ENCODE measurements at regions not wholly inside any gene's neighbourhood (a gene's known extent, or its start where the extent isn't known, plus 50 kb on each side); places are given as distances from the start of the nearest gene placed in this dataset.
"Not testable (repeated sequence)": the region's sequence is repeated elsewhere in the genome, so short reads cannot be mapped to it uniquely, and the experiment has no call there.

DNA sequence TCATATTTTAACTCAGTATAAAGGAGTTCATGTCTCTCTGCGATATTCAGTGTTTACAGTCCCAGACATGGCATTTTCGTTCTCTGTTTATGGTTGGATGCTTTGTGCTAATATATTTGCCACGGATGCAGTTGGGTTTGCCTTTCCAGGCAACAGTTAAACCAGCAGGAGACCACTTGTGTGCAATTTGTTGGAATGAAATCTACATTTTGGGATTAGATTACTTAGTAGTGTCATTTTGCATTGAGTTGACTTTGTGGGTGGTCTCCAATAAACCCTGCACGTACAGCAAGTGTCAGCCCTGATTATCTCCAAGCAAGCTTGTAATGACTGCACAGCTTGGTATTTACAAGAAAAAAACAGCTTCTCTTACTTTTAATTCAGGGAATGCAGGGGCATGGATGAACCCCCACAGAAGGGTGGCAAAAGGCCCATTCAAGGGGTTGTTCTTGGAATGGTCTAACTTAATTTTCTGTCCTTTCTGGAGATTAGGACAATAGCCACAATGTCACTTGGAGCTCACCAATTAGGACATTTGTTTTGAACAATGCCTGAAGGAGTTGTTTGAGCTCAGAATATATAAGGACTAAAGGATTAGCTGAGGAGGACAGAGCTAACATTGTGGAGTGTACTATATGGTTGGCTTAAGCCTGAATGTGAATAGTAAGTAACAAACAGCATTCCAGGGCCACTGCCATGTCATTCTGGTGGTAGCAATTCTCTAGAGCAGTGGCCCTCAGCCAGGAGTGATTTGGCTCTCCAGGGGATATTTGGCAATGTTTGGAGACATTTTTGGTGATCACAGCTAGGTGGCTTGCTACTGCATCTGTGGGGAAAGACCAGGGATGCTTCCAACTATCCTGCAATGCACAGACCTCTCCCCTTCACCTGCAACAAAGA lies 121.5 kb downstream of the SLC4A3 start:
- Histone ChIP-seq H3K36me3 (ENCODE audit: control insufficient read depth, insufficient read depth, low read length) (no peaks in the 10 kb centered on the region), H3K27me3 (ENCODE audit: control insufficient read depth, insufficient read depth, low read length) (peaks cover 7% of the 10 kb centered on the region), H3K4me3 (ENCODE audit: low read depth, low read length) (no peak overlapping the region)
- DNase-seq (ENCODE audit: low read depth), result no peak
- TF ChIP-seq, protein P1, sequence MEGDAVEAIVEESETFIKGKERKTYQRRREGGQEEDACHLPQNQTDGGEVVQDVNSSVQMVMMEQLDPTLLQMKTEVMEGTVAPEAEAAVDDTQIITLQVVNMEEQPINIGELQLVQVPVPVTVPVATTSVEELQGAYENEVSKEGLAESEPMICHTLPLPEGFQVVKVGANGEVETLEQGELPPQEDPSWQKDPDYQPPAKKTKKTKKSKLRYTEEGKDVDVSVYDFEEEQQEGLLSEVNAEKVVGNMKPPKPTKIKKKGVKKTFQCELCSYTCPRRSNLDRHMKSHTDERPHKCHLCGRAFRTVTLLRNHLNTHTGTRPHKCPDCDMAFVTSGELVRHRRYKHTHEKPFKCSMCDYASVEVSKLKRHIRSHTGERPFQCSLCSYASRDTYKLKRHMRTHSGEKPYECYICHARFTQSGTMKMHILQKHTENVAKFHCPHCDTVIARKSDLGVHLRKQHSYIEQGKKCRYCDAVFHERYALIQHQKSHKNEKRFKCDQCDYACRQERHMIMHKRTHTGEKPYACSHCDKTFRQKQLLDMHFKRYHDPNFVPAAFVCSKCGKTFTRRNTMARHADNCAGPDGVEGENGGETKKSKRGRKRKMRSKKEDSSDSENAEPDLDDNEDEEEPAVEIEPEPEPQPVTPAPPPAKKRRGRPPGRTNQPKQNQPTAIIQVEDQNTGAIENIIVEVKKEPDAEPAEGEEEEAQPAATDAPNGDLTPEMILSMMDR (IDR thresholded peaks at IDR 0.05; ENCODE audit: insufficient read depth, low read length, poor library complexity, severe bottlenecking), result no peak

DNA sequence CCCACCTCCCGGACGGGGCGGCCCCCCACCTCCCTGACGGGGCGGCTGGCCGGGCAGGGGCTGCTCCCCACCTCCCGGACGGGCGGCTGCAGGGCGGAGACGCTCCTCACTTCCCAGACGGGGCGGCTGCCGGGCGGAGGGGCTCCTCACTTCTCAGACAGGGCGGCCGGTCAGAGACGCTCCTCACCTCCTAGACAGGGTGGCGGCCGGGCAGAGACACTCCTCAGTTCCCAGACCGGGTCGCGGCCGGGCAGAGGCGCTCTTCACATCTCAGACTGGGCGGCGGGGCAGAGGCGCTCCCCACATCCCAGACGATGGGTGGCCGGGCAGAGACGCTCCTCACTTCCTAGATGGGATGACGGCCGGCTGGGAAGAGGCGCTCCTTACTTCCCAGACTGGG lies 123.7 kb downstream of the SLC4A3 start:
- H3K36me3 ChIP-seq (ENCODE audit: control insufficient read depth, insufficient read depth, low read length); H3K27me3 ChIP-seq (ENCODE audit: control insufficient read depth, insufficient read depth, low read length); H3K4me3 ChIP-seq (ENCODE audit: low read depth, low read length); DNase-seq (ENCODE audit: low read depth): not testable (repeated sequence)

DNA sequence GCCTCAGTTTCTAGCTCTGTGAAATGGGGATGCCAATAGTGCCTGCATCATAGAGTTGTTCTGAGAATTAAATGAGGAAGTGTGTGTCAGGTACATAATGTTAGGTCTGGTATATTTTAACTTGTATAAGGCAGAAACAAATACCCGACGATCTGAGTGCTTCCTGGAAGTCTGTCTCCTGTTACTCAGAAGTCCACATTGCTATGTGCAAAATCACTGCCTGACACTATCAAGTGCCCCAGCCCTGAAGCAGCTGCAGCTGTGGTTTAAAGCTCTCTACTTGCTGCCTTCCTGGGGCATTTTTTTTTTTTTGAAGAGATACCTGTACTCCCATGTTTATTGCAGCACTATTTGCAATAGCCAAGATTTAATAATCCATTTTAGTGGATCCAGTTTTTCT lies 125.3 kb downstream of the SLC4A3 start:
- DNase-seq (ENCODE audit: low read depth), result no peak
- H3K4me3 ChIP-seq (ENCODE audit: low read depth, low read length), result no peak overlapping the region
- no peaks in the 10 kb centered on the region for H3K36me3 ChIP-seq (ENCODE audit: control insufficient read depth, insufficient read depth, low read length)
- no peaks in the 10 kb centered on the region for H3K27me3 ChIP-seq (ENCODE audit: control insufficient read depth, insufficient read depth, low read length)
- TF ChIP-seq, protein P1 (IDR thresholded peaks at IDR 0.05; ENCODE audit: insufficient read depth, low read length, poor library complexity, severe bottlenecking), result no peak

DNA sequence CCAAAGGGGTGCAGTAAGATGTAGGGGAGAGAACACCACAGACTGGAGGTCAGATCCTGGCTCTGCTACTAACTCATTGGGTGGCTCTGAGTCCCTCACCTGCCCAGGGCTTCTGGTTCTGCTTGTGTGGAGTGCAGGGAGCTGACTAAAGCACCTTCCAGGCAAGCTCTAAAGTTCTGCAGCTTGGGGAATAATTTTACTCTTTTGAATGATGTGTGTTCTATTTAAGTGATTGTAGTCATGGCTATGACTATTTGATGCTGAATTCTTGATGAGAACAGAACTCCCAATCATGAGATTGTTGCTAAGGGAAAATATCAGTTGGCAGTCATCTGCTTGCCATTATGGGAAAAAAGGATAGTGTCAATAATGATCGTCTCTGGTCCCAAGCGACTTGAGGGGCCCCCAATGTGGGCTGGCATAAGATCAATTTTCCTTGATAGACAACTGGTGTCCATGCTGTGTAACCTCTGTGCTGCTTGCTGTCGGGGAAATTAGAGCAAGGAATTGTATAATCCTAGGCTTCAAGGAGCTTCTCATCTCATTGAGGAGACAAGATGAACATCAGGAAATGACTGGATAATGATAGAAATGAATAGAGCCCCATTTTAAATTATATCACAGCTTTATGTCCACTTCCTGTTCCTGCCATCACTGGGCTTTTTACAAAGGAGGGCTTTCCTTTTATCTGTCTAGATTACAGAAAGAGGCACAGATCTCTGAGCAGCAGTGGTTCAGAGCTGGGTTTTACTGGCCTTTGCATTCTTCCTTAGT lies 131.7 kb downstream of the SLC4A3 start:
- TF ChIP-seq, protein P1 (IDR thresholded peaks at IDR 0.05; ENCODE audit: insufficient read depth, low read length, poor library complexity, severe bottlenecking), result no peak
- no peaks in the 10 kb centered on the region for H3K36me3 ChIP-seq (ENCODE audit: control insufficient read depth, insufficient read depth, low read length)
- DNase-seq (ENCODE audit: low read depth), result no peak
- no peaks in the 10 kb centered on the region for H3K27me3 ChIP-seq (ENCODE audit: control insufficient read depth, insufficient read depth, low read length)
- no peak overlapping the region for H3K4me3 ChIP-seq (ENCODE audit: low read depth, low read length)

DNA sequence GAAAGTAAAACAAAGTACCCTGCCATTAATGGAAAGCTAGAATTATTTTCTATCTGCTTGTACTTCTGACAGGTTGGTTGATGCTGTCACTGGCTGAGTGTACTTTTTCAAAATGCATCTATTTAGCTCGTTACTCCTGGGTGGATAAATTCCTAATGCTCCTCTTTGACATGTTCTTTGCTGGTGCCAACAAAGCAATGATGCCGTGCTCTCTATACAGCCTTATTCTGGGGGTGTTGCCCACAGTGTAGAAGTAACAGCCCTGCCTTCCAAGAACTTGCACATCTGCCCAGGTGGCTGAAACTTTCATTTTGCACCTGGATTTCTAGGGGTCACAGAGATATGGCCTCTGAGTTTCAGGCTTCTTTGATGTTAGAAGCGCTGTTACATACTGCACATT lies 132.4 kb downstream of the SLC4A3 start:
- DNase-seq (ENCODE audit: low read depth), result no peak
- Histone ChIP-seq H3K36me3 (ENCODE audit: control insufficient read depth, insufficient read depth, low read length) (no peaks in the 10 kb centered on the region), H3K27me3 (ENCODE audit: control insufficient read depth, insufficient read depth, low read length) (no peaks in the 10 kb centered on the region), H3K4me3 (ENCODE audit: low read depth, low read length) (no peak overlapping the region)
- TF ChIP-seq, protein P1 (IDR thresholded peaks at IDR 0.05; ENCODE audit: insufficient read depth, low read length, poor library complexity, severe bottlenecking), result no peak

DNA sequence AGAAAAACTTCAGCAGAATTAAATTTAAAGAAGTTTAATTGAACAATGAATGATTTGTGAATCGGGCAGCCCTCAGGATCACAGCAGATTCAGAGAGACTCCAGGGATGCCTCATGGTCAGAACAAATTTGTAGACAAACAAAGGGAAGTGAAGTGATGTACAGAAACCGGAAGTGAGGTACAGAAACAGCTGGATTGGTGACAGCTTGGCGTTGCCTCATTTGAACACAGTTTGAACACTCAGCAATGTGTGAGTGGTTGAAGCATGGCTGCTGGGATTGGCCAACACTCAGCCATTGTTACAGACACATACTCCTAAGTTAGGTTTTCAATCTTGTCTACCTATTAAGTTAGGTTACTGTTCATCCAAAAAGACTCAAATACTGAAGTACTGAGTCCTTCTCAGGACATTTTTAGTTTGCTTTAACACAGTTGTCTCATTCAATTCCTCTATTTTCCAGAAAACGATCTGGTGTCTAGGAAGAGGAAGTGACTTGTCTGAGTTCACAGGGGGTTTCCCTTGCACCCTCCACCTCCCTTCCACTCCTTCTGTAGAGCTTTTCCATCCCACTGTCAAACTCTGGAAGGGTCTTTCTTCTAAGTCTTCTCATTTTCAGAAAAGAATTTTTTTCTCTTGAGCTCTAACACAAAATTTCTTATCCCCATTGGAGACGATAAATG lies 137.9 kb downstream of the SLC4A3 start:
- H3K27me3 ChIP-seq (ENCODE audit: control insufficient read depth, insufficient read depth, low read length), result no peaks in the 10 kb centered on the region
- no peak overlapping the region for H3K4me3 ChIP-seq (ENCODE audit: low read depth, low read length)
- TF ChIP-seq, protein P1 (IDR thresholded peaks at IDR 0.05; ENCODE audit: insufficient read depth, low read length, poor library complexity, severe bottlenecking), result no peak
- no peak for DNase-seq (ENCODE audit: low read depth)
- H3K36me3 ChIP-seq (ENCODE audit: control insufficient read depth, insufficient read depth, low read length), result no peaks in the 10 kb centered on the region

Measured in kidney epithelial cell (primary cell).